ENCODE measurements at regions not wholly inside any gene's neighbourhood (a gene's known extent, or its start where the extent isn't known, plus 50 kb on each side); places are given as distances from the start of the nearest gene placed in this dataset.

GRCh38 chr4:174084542-174084941 is 198.9 kb downstream of the FBXO8 start:
- Histone ChIP-seq H2BK15ac (ENCODE audit: low read length) (no peak overlapping the region), H3K27me3 (replicated peaks in 1 of 4; ENCODE audit: control insufficient read depth in 3 of 4, extremely low read depth in 1 of 4, insufficient read depth in 3 of 4, low read length in 3 of 4) (no peaks in the 10 kb centered on the region), H3K27ac (ENCODE audit: low read depth, low read length) (no peak overlapping the region), H2BK12ac (ENCODE audit: low read depth, low read length) (no peak overlapping the region), H2BK120ac (replicated peaks; ENCODE audit: low read depth, low read length) (no peak overlapping the region), H3K4me3 (ENCODE audit: extremely low read depth in 1 of 4, insufficient read depth in 2 of 4, low read depth in 3 of 4, low read length in 4 of 4) (no peak overlapping the region), H3K36me3 (ENCODE audit: control insufficient read depth in 2 of 4, insufficient read depth in 4 of 4, low read length in 3 of 4) (no peaks in the 10 kb centered on the region), H4K8ac (ENCODE audit: extremely low read depth, insufficient read depth, low read length) (no peak overlapping the region), H3K14ac (ENCODE audit: insufficient read length) (no peak overlapping the region), H3K4me1 (replicated peaks in 1 of 4; ENCODE audit: control insufficient read depth in 3 of 4, insufficient read depth in 4 of 4, low read length in 3 of 4) (no peaks in the 10 kb centered on the region), H3K79me1 (ENCODE audit: low read depth, low read length) (no peaks in the 10 kb centered on the region), H3K4me2 (ENCODE audit: insufficient read depth in 1 of 2, low read depth in 2 of 2, low read length in 2 of 2) (no peak overlapping the region), H4K20me1 (replicated peaks in 1 of 2; ENCODE audit: control insufficient read depth in 1 of 2, insufficient read depth in 2 of 2, low read length in 2 of 2) (no peaks in the 10 kb centered on the region), H4K91ac (replicated peaks; ENCODE audit: insufficient read length, low read length) (no peak overlapping the region), H3K23me2 (ENCODE audit: low read depth, low read length) (no peaks in the 10 kb centered on the region), H3K18ac (ENCODE audit: extremely low read depth, low read length) (no peak overlapping the region), H3K56ac (replicated peaks; ENCODE audit: insufficient read length, low read depth, low read length) (no peak overlapping the region), H2AFZ (ENCODE audit: low read length) (no peak overlapping the region), H3K9ac (replicated peaks in 1 of 4; ENCODE audit: extremely low read depth in 1 of 4, low read depth in 3 of 4, low read length in 3 of 4) (no peak overlapping the region), H2BK20ac (ENCODE audit: low read length) (no peak overlapping the region), H3K79me2 (ENCODE audit: control insufficient read depth in 1 of 2, insufficient read depth in 2 of 2, low read length in 2 of 2) (no peaks in the 10 kb centered on the region), H3K4ac (replicated peaks; ENCODE audit: insufficient read length, low read depth, low read length) (no peak overlapping the region), H2BK5ac (ENCODE audit: low read depth, low read length) (no peak overlapping the region), H3K23ac (ENCODE audit: insufficient read length) (no peak overlapping the region), H2AK5ac (ENCODE audit: low read depth, low read length) (no peak overlapping the region), H3K9me3 (ENCODE audit: insufficient read depth in 2 of 2, low read depth in 1 of 2, low read length in 1 of 2) (no peaks in the 10 kb centered on the region), H4K5ac (ENCODE audit: insufficient read length, low read depth, low read length) (no peak overlapping the region)
- DNase-seq (ENCODE audit: low read depth in 1 of 2, low spot score in 2 of 2) = no peak
- ChIA-PET POLR2A (ENCODE audit: partially characterized antibody) (no interaction called here), CTCF (ENCODE audit: partially characterized antibody) (interaction anchor here (0.6 to 1.1 kb wide), 2 partner anchors 24 to 500 kb away, joined by 4 read pairs; no protein-coding TSS in a partner anchor)
- FAIRE-seq = no peak
- 0% methylated on average over 1 of the region's 1 CpG; no CpG with 5 or more reads in 1 of the 2 experiments for WGBS, 2 experiments (ENCODE audit: extremely low coverage in 1 of 2, insufficient coverage in 1 of 2, insufficient read length in 1 of 2, insufficient replicate concordance in 2 of 2, low coverage in 1 of 2, low lambda C conversion rate in 2 of 2, missing lambda C conversion rate in 1 of 2)
- TF ChIP-seq POLR2AphosphoS5 (IDR thresholded peaks at IDR 0.05; ENCODE audit: low read depth, low read length) (no peak), CHD1 (IDR thresholded peaks at IDR 0.05; ENCODE audit: low read depth, low read length) (no peak), BACH1 (IDR thresholded peaks at IDR 0.05; ENCODE audit: low read length) (no peak), SIX5 (IDR thresholded peaks at IDR 0.05; ENCODE audit: low read depth, low read length) (no peak), ZNF274 (IDR thresholded peaks at IDR 0.05; ENCODE audit: borderline replicate concordance, extremely low read depth, low read length) (no peak), FOSL1 (IDR thresholded peaks at IDR 0.05; ENCODE audit: insufficient read depth, low read depth, low read length) (no peak), RFX5 (IDR thresholded peaks at IDR 0.05; ENCODE audit: borderline replicate concordance, low read depth, low read length) (no peak), TAF1 (IDR thresholded peaks at IDR 0.05; ENCODE audit: low read depth, low read length) (no peak), SP1 (IDR thresholded peaks at IDR 0.05; ENCODE audit: low read depth, low read length) (no peak), E2F6 (IDR thresholded peaks at IDR 0.05) (no peak), MAFK (IDR thresholded peaks at IDR 0.05; ENCODE audit: low read depth, low read length) (no peak), CREB1 (IDR thresholded peaks at IDR 0.05) (no peak), SIRT6 (IDR thresholded peaks at IDR 0.05; ENCODE audit: low read length) (no peak), CHD2 (IDR thresholded peaks at IDR 0.05; ENCODE audit: low read length) (no peak), EGR1 (IDR thresholded peaks at IDR 0.05; ENCODE audit: borderline replicate concordance, low read depth, low read length) (no peak), CTBP2 (IDR thresholded peaks at IDR 0.05; ENCODE audit: borderline replicate concordance, insufficient read depth, insufficient read length, low read length) (no peak)
